Mucosa of descending colon (tissue), 3 donors: ENCODE measurements at regions not wholly inside any gene's neighbourhood (a gene's known extent, or its start where the extent isn't known, plus 50 kb on each side); places are given as distances from the start of the nearest gene placed in this dataset.

Source experiments
- ATAC-seq: fragments of 200-7000 bp; cut with Tn5 transposase; one replicate; pipeline ENCODE4 v1.9.1; 2020; ENCODE audit warnings: mild to moderate bottlenecking, moderate library complexity
- DNase-seq, 3 donors: peaks; one replicate each; pipeline ENCODE4 v3.0.0-alpha.2; 2020
- H3K36me3 ChIP-seq: fragments of 200-600 bp; one replicate; pipeline ENCODE4 v1.8.0; 2021; ENCODE audit warnings: low read depth, mild to moderate bottlenecking
- H3K4me1 ChIP-seq: fragments of 200-600 bp; one replicate; pipeline ENCODE4 v1.8.0; 2021; ENCODE audit warnings: low read depth, mild to moderate bottlenecking
- H3K4me3 ChIP-seq: fragments of 200-600 bp; one replicate; pipeline ENCODE4 v1.8.0; 2021; ENCODE audit warnings: mild to moderate bottlenecking
- H3K9me3 ChIP-seq: fragments of 200-600 bp; one replicate; pipeline ENCODE4 v1.8.0; 2021; ENCODE audit warnings: mild to moderate bottlenecking
- CTCF ChIP-seq: fragments of 200-600 bp; IDR thresholded peaks from one replicate; pipeline ENCODE4 v1.8.0; 2022; ENCODE audit warnings: antibody characterized with exemption, mild to moderate bottlenecking
- intact Hi-C, 2 donors: fragments of 100-400 bp; cut with DNase I in 1 of 2; cut with micrococcal nuclease in 1 of 2; formaldehyde crosslinking; loops; one replicate each; pipeline versions ENCODE4 v1.11.0 to v1.11.1; 2022; cut with DNase I, micrococcal nuclease
- donor health status: DM: no; HTN: no; CAD: no; lungs with moderate emphysema.
- donor health status: DM: no; HTN: no; CAD: no.
- donor health status: DM: no; HTN: yes; CAD: no.

GRCh38 chr5:84816746-84817547 is 432.3 kb upstream of the EDIL3 start:
- Histone ChIP-seq H3K36me3 (no peaks in the 10 kb centered on the region), H3K4me1 (no peaks in the 10 kb centered on the region), H3K9me3 (no peaks in the 10 kb centered on the region), H3K4me3 (no peak overlapping the region)
- ATAC-seq (no peak), DNase-seq (no peak)
- TF ChIP-seq CTCF, result no peak
- intact Hi-C loops, result no loop called here

GRCh38 chr5:84816160-84816559 is 431.5 kb upstream of the EDIL3 start:
- H3K9me3 ChIP-seq, result no peaks in the 10 kb centered on the region
- ATAC-seq, result no peak
- no peak for DNase-seq
- TF ChIP-seq CTCF, result no peak
- H3K4me3 ChIP-seq, result no peak overlapping the region
- no peaks in the 10 kb centered on the region for H3K4me1 ChIP-seq
- H3K36me3 ChIP-seq, result no peaks in the 10 kb centered on the region
- intact Hi-C loops, result no loop called here

DNA sequence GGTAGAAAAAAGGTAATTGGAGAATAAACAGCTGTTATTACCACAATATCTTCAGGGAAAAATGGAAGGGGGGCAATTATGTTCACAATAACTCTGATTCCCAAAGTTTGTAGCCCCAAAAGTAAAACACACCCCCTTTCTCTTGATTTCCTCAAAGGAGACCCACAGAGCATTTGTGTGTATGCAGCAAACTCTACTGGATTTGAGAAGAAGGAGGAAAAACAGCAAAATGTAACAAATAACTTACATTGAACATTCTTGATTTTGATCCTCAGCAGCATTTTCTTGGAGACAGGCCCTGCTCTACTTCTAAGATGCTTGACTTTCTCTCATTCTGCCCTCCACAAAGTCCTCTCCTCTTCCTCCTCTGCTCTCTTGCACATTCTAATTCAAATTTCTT is 420.8 kb upstream of the EDIL3 start:
- H3K36me3 ChIP-seq, result no peaks in the 10 kb centered on the region
- TF ChIP-seq CTCF, result no peak
- H3K4me1 ChIP-seq, result no peaks in the 10 kb centered on the region
- DNase-seq (no peak), ATAC-seq (no peak)
- no peak overlapping the region for H3K4me3 ChIP-seq
- intact Hi-C loops, result no loop called here
- H3K9me3 ChIP-seq, result no peaks in the 10 kb centered on the region

GRCh38 chr5:84796399-84796798 is 411.7 kb upstream of the EDIL3 start:
- Histone ChIP-seq H3K9me3 (no peaks in the 10 kb centered on the region), H3K4me3 (no peak overlapping the region), H3K4me1 (no peaks in the 10 kb centered on the region), H3K36me3 (no peaks in the 10 kb centered on the region)
- no peak for TF ChIP-seq CTCF
- DNase-seq (no peak), ATAC-seq (no peak)
- intact Hi-C loops, result no loop called here

DNA sequence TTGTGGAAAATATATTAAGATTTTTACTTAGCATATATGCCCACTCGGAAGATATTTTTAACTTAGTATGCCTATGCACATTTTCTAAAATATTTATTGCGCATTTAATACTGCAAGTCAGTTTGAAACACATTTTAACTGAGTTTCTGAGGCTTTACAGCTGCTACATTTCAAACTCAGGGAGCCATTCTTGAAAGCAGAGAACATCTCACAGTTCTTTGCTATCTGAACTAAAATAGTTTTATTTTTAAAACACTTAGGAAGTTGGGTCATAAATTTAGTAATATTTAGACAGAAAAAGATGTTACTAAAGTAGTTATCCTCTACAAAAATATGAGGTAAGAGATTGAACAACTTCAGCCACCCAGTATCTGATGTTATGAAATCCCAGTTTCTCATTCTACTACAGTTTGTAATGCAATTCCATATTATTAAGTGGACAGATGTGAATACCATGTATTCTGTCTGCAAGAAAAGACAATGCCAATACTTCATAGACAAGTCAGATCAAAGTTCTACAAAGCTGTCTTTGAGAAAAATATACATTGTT is 409.9 kb upstream of the EDIL3 start:
- TF ChIP-seq CTCF, result no peak
- DNase-seq (no peak), ATAC-seq (no peak)
- Histone ChIP-seq H3K4me3 (no peak overlapping the region), H3K36me3 (no peaks in the 10 kb centered on the region), H3K4me1 (no peaks in the 10 kb centered on the region), H3K9me3 (no peaks in the 10 kb centered on the region)
- intact Hi-C loops, result no loop called here
